HG03442 (cell line): ENCODE measurements at regions not wholly inside any gene's neighbourhood (a gene's known extent, or its start where the extent isn't known, plus 50 kb on each side); places are given as distances from the start of the nearest gene placed in this dataset.

Experiments used
- ATAC-seq: cut with Tn5 transposase; IDR thresholded peaks from one replicate; pipeline ENCODE4 v1.9.1; 2021; ENCODE audit warnings: mild to moderate bottlenecking, moderate library complexity; ENCODE audit not compliant: unreplicated experiment

GRCh38 chr3:162269636-162270458 is 773.2 kb downstream of the OTOL1 start:
- ATAC-seq = no peak

- no peak for ATAC-seq
Observed at GRCh38 chr3:162274070-162274469, 777.5 kb downstream of the OTOL1 start.

- no peak for ATAC-seq
Observed at GRCh38 chr3:162278834-162279233, 782.2 kb downstream of the OTOL1 start.

- ATAC-seq = no peak
Observed at GRCh38 chr3:162285259-162285658, 788.7 kb downstream of the OTOL1 start.

GRCh38 chr3:162287600-162287999 is 791.0 kb downstream of the OTOL1 start:
- ATAC-seq = no peak

- ATAC-seq = no peak
Observed at GRCh38 chr3:162292409-162292808, 795.8 kb downstream of the OTOL1 start.

- no peak for ATAC-seq
Observed at GRCh38 chr3:162295323-162295983, 798.8 kb downstream of the OTOL1 start.

- ATAC-seq = no peak
Observed at GRCh38 chr3:162302983-162303624, 806.5 kb downstream of the OTOL1 start.

GRCh38 chr3:162317046-162317445 is 820.4 kb downstream of the OTOL1 start:
- no peak for ATAC-seq

- ATAC-seq = no peak
Observed at GRCh38 chr3:162328649-162329048, 832.0 kb downstream of the OTOL1 start.

GRCh38 chr3:162329514-162329913 is 832.9 kb downstream of the OTOL1 start:
- no peak for ATAC-seq

GRCh38 chr3:162332344-162332743 is 835.7 kb downstream of the OTOL1 start:
- ATAC-seq = no peak

- no peak for ATAC-seq
Observed at GRCh38 chr3:162334537-162334936, 837.9 kb downstream of the OTOL1 start.

GRCh38 chr3:162337630-162338029 is 841.0 kb downstream of the OTOL1 start:
- no peak for ATAC-seq

GRCh38 chr3:162338514-162338913 is 841.9 kb downstream of the OTOL1 start:
- ATAC-seq = no peak

- no peak for ATAC-seq
Observed at GRCh38 chr3:162348912-162349311, 852.3 kb downstream of the OTOL1 start.

GRCh38 chr3:162353414-162353813 is 856.8 kb downstream of the OTOL1 start:
- no peak for ATAC-seq

GRCh38 chr3:162354356-162354755 is 857.7 kb downstream of the OTOL1 start:
- no peak for ATAC-seq

- ATAC-seq = no peak
Observed at GRCh38 chr3:162365066-162365719, 868.6 kb downstream of the OTOL1 start.

- no peak for ATAC-seq
Observed at GRCh38 chr3:162366166-162366766, 869.7 kb downstream of the OTOL1 start.
